Duodenal mucosa (tissue), 2 donors: ENCODE measurements at regions not wholly inside any gene's neighbourhood (a gene's known extent, or its start where the extent isn't known, plus 50 kb on each side); places are given as distances from the start of the nearest gene placed in this dataset.
"Not testable (repeated sequence)": the region's sequence is repeated elsewhere in the genome, so short reads cannot be mapped to it uniquely, and the experiment has no call there.

Experiments
- H3K27ac ChIP-seq: one replicate; pipeline ENCODE4 v1.7.0; 2013; ENCODE audit warnings: low read depth, low read length
- H3K27me3 ChIP-seq, 2 donors: one replicate each; pipeline ENCODE4 v1.7.0; 2013; ENCODE audit warnings: low read length in 2 of 2, control low read depth in 1 of 2; ENCODE audit not compliant: insufficient read depth in 2 of 2, control insufficient read depth in 1 of 2
- H3K36me3 ChIP-seq, 2 donors: one replicate each; pipeline ENCODE4 v1.7.0; 2013; ENCODE audit warnings: low read length in 2 of 2, control low read depth in 1 of 2; ENCODE audit not compliant: insufficient read depth in 2 of 2, control insufficient read depth in 1 of 2
- H3K4me1 ChIP-seq, 2 donors: one replicate each; pipeline ENCODE4 v1.7.0; 2013; ENCODE audit warnings: low read length in 2 of 2, control low read depth in 1 of 2; ENCODE audit not compliant: insufficient read depth in 2 of 2, control insufficient read depth in 1 of 2
- H3K4me3 ChIP-seq, 2 donors: one replicate each; pipeline ENCODE4 v1.7.0; 2013; ENCODE audit warnings: low read length in 2 of 2, low read depth in 1 of 2
- H3K9ac ChIP-seq, 2 donors: one replicate each; pipeline ENCODE4 v1.7.0; 2013; ENCODE audit warnings: low read length in 2 of 2, low read depth in 1 of 2
- H3K9me3 ChIP-seq, 2 donors: one replicate each; pipeline ENCODE4 v1.7.0; 2013; ENCODE audit warnings: low read length in 2 of 2, control low read depth in 1 of 2; ENCODE audit not compliant: control insufficient read depth in 1 of 2

GRCh38 chr1:174105086-174105485, 54.2 kb upstream of the RABGAP1L start:
- H3K4me1 ChIP-seq, result no peaks in the 10 kb centered on the region
- no peaks in the 10 kb centered on the region for H3K36me3 ChIP-seq
- no peaks in the 10 kb centered on the region for H3K9me3 ChIP-seq
- no peaks in the 10 kb centered on the region for H3K27me3 ChIP-seq
- no peak overlapping the region for H3K4me3 ChIP-seq
- H3K27ac ChIP-seq, result no peak overlapping the region
- no peak overlapping the region for H3K9ac ChIP-seq

DNA sequence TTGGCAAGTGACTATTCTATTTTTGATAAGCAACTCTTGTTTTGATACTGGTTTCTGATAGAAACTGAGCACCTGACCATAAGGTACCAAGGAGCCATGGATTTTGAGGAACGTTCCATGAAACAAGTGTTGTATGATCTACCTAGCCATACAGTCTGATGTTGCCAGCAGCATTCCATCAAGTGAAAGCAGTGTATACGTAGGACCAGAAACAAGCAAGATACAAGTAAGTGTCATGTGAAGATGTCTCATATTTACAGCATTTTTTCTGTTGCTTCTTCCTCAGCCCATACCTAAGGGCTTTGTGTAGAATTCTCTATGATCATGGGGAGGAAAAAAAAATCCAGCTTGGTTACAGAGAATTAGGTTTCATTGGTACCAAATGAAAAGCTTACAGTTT, 55.6 kb upstream of the RABGAP1L start:
- H3K4me1 ChIP-seq, result no peaks in the 10 kb centered on the region
- no peak overlapping the region for H3K4me3 ChIP-seq
- no peaks in the 10 kb centered on the region for H3K9me3 ChIP-seq
- H3K27me3 ChIP-seq, result no peaks in the 10 kb centered on the region
- no peak overlapping the region for H3K9ac ChIP-seq
- no peaks in the 10 kb centered on the region for H3K36me3 ChIP-seq
- H3K27ac ChIP-seq, result no peak overlapping the region

DNA sequence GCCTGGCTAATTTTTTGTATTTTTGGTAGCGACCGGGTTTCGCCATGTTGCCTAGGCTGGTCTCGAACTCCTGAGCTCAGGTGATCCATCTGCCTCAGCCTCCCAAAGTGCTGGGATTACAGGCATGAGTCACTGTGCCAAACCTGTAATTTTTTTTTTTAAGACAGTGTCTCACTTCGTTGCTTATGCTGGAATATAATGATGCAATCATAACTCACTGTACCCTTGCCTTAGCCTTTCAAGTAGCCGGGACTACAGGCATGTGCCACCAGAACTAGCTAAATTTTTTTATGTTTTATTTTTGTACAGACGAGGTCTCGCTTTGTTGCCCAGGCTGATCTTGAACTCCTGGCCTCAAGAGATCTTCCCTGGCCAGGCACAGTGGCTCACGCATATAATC, 57.3 kb upstream of the RABGAP1L start:
- H3K4me3 ChIP-seq, H3K27me3 ChIP-seq, H3K9me3 ChIP-seq, H3K9ac ChIP-seq, H3K36me3 ChIP-seq, H3K27ac ChIP-seq, H3K4me1 ChIP-seq: not testable (repeated sequence)

- Histone ChIP-seq H3K9ac (no peak overlapping the region), H3K36me3 (no peaks in the 10 kb centered on the region), H3K27me3 (no peaks in the 10 kb centered on the region), H3K4me1 (no peaks in the 10 kb centered on the region), H3K4me3 (no peak overlapping the region), H3K9me3 (no peaks in the 10 kb centered on the region), H3K27ac (no peak overlapping the region)
Measured at GRCh38 chr1:174097426-174097825, 61.9 kb upstream of the RABGAP1L start.

GRCh38 chr1:174093789-174094188, 65.5 kb upstream of the RABGAP1L start:
- H3K9me3 ChIP-seq, H3K4me3 ChIP-seq, H3K9ac ChIP-seq, H3K4me1 ChIP-seq, H3K27ac ChIP-seq, H3K36me3 ChIP-seq, H3K27me3 ChIP-seq: not testable (repeated sequence)

DNA sequence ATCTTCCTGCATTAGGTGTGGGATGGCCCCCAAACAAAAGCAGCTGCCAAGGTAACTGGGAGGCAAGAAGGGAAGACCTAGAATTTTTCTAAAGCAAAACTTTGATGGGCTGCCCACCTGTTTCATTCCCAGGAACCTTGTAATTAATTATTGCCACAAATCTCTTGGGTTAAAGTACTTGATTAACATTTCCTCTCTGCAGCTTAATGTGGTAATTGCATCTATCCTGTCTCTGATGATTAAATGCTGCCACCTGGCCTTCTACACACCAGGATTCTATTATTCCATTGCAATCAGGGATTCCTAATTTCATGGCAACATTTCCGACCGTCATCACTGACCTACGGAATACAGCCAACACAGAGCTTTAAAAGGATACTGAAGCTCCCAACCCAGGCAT, 68.3 kb upstream of the RC3H1 start:
- Histone ChIP-seq H3K27ac (no peak overlapping the region), H3K9ac (no peak overlapping the region), H3K27me3 (no peaks in the 10 kb centered on the region), H3K9me3 (no peaks in the 10 kb centered on the region), H3K36me3 (no peaks in the 10 kb centered on the region), H3K4me3 (no peak overlapping the region), H3K4me1 (no peaks in the 10 kb centered on the region)

GRCh38 chr1:174080819-174081218, 58.7 kb upstream of the RC3H1 start:
- H3K27me3 ChIP-seq, result no peaks in the 10 kb centered on the region
- H3K36me3 ChIP-seq, result no peaks in the 10 kb centered on the region
- no peaks in the 10 kb centered on the region for H3K9me3 ChIP-seq
- H3K4me1 ChIP-seq, result no peaks in the 10 kb centered on the region
- no peak overlapping the region for H3K9ac ChIP-seq
- no peak overlapping the region for H3K27ac ChIP-seq
- no peak overlapping the region for H3K4me3 ChIP-seq

DNA sequence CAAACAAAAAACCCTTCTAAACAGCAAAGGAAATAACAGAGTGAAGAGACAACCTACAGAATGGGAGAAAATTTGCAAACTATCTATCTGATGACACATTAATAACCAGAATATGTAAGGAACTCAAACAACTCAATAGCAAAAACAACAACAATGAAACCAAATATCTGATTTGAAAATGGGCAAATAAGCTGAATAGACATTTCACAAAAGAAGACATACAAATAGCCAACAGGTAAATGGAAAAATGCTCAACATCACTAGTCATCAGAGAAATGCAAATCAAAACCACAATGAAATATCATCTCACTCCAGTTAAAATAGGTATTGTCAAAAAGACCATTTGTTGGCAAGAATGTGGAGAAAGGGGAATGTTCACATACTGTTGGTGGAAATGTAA, 57.6 kb upstream of the RC3H1 start:
- no peaks in the 10 kb centered on the region for H3K9me3 ChIP-seq
- no peak overlapping the region for H3K9ac ChIP-seq
- H3K4me1 ChIP-seq, result no peaks in the 10 kb centered on the region
- H3K27me3 ChIP-seq, result no peaks in the 10 kb centered on the region
- no peak overlapping the region for H3K4me3 ChIP-seq
- H3K36me3 ChIP-seq, result no peaks in the 10 kb centered on the region
- H3K27ac ChIP-seq, result no peak overlapping the region

GRCh38 chr1:174078916-174079315, 56.8 kb upstream of the RC3H1 start:
- not testable (repeated sequence) for H3K36me3 ChIP-seq, H3K4me3 ChIP-seq, H3K9me3 ChIP-seq, H3K27me3 ChIP-seq, H3K4me1 ChIP-seq, H3K9ac ChIP-seq, H3K27ac ChIP-seq

- Histone ChIP-seq H3K27me3 (no peaks in the 10 kb centered on the region), H3K9me3 (no peaks in the 10 kb centered on the region), H3K4me1 (no peaks in the 10 kb centered on the region), H3K9ac (no peak overlapping the region), H3K4me3 (peak overlapping the region; percentile 8 to 23), H3K36me3 (no peaks in the 10 kb centered on the region), H3K27ac (no peak overlapping the region)
Measured at GRCh38 chr1:174077749-174078490, 55.8 kb upstream of the RC3H1 start.

DNA sequence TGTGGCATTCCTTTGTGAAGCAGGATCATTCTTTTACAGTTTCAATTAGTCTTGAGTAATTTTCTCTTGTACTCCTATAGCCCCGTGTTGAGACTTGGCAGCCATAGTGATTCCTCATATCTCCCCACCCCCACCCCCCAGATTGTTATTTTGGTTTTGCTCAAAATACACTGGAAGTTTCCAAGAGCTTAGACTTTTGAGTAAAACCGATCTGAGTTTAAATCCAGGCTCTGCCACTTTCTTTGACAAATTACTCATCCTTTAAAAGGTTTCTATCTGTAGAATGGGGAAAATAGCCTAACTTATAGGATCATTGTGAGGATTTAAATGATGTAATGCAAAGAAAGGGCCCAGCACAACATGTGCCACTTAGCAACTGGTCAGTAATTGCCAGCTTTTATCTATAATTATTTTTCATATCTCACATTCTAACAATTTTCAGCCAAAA, 53.1 kb upstream of the RC3H1 start:
- H3K9ac ChIP-seq, result no peak overlapping the region
- H3K27ac ChIP-seq, result no peak overlapping the region
- no peaks in the 10 kb centered on the region for H3K27me3 ChIP-seq

More for the DNA sequence above, 53.1 kb upstream of the RC3H1 start:
- Histone ChIP-seq H3K9me3 (no peaks in the 10 kb centered on the region), H3K4me3 (no peak overlapping the region), H3K4me1 (no peaks in the 10 kb centered on the region), H3K36me3 (no peaks in the 10 kb centered on the region)
